Left lung (tissue), 4 donors: ENCODE measurements at regions not wholly inside any gene's neighbourhood (a gene's known extent, or its start where the extent isn't known, plus 50 kb on each side); places are given as distances from the start of the nearest gene placed in this dataset.

ENCODE experiments used
- ATAC-seq: fragments of 200-7000 bp; cut with Tn5 transposase; one replicate; pipeline ENCODE4 v1.9.1; 2020; ENCODE audit warnings: moderate library complexity
- DNase-seq, 4 donors: peaks; one replicate each; pipeline ENCODE4 v3.0.0-alpha.2; 2013 to 2020
- H3K27ac ChIP-seq, 2 donors: fragments of 200-600 bp; sonication (generic) in 1 of 2; one replicate each; pipeline versions ENCODE4 v1.5.0 to v1.8.0; 2020 to 2021
- H3K27me3 ChIP-seq, 2 donors: fragments of 200-600 bp; sonication (generic) in 1 of 2; one replicate each; pipeline versions ENCODE4 v1.5.0 to v1.8.0; 2020 to 2021
- H3K36me3 ChIP-seq, 2 donors: fragments of 200-600 bp; sonication (generic) in 1 of 2; one replicate each; pipeline versions ENCODE4 v1.5.0 to v1.8.0; 2020 to 2021
- H3K4me1 ChIP-seq, 2 donors: fragments of 200-600 bp; one replicate each; pipeline ENCODE4 v1.8.0; 2021
- H3K4me3 ChIP-seq, 2 donors: fragments of 200-600 bp; sonication (generic) in 1 of 2; one replicate each; pipeline versions ENCODE4 v1.5.0 to v1.8.0; 2020 to 2021; ENCODE audit warnings: mild to moderate bottlenecking in 1 of 2
- H3K9me3 ChIP-seq, 2 donors: fragments of 200-600 bp; sonication (generic) in 1 of 2; one replicate each; pipeline versions ENCODE4 v1.5.0 to v1.8.0; 2020 to 2021
- CTCF ChIP-seq, 2 donors: fragments of 200-600 bp; sonication (generic) in 1 of 2; IDR thresholded peaks; one replicate each; pipeline versions ENCODE4 v1.5.0 to v1.8.0; 2021; ENCODE audit warnings: antibody characterized with exemption in 2 of 2
- intact Hi-C, 2 donors: fragments of 100-400 bp; cut with DNase I; formaldehyde crosslinking; loops; one replicate each; pipeline versions ENCODE4 v1.11.2 to v1.14.2; 2022
- donor health status: DM: no; HTN: yes; CAD: no.
- donor health status: DM: no; HTN: no; CAD: no.

- Histone ChIP-seq H3K27me3 (no peaks in the 10 kb centered on the region), H3K27ac (no peak overlapping the region), H3K4me3 (no peak overlapping the region), H3K36me3 (no peaks in the 10 kb centered on the region), H3K4me1 (peaks cover 13 to 29% of the 10 kb centered on the region in 2 donors), H3K9me3 (no peaks in the 10 kb centered on the region)
- no peak for TF ChIP-seq CTCF (IDR thresholded peaks at IDR 0.05)
- intact Hi-C loops: no loop called here
- DNase-seq (no peak), ATAC-seq (no peak)
Measured at GRCh38 chr16:85512808-85513115, 100.4 kb upstream of the GSE1 start.

- no peaks in the 10 kb centered on the region for H3K36me3 ChIP-seq
- ATAC-seq: no peak
- intact Hi-C loops: no loop called here
Measured at GRCh38 chr16:85513180-85513579, 99.9 kb upstream of the GSE1 start.

GRCh38 chr16:85513649-85514048 is 99.5 kb upstream of the GSE1 start:
- Histone ChIP-seq H3K4me3 (no peak overlapping the region), H3K27ac (no peak overlapping the region), H3K4me1 (peaks cover 13 to 35% of the 10 kb centered on the region in 2 donors), H3K36me3 (no peaks in the 10 kb centered on the region), H3K9me3 (no peaks in the 10 kb centered on the region), H3K27me3 (no peaks in the 10 kb centered on the region)
- ATAC-seq (no peak), DNase-seq (peak in 1 of 4 donors; percentile 54)
- intact Hi-C loops: no loop called here
- TF ChIP-seq CTCF (IDR thresholded peaks at IDR 0.05): no peak

More at GRCh38 chr16:85513180-85513579, 99.9 kb upstream of the GSE1 start:
- Histone ChIP-seq H3K27ac (no peak overlapping the region), H3K4me1 (peaks cover 13 to 32% of the 10 kb centered on the region in 2 donors), H3K4me3 (no peak overlapping the region), H3K9me3 (no peaks in the 10 kb centered on the region), H3K27me3 (no peaks in the 10 kb centered on the region)
- no peak for TF ChIP-seq CTCF (IDR thresholded peaks at IDR 0.05)
- no peak for DNase-seq

- H3K36me3 ChIP-seq: no peaks in the 10 kb centered on the region
- peak in 3 of 4 donors; percentile 68 to 85 (median 85) for DNase-seq
- intact Hi-C loops: no loop called here
- H3K27me3 ChIP-seq: no peaks in the 10 kb centered on the region
- H3K9me3 ChIP-seq: no peaks in the 10 kb centered on the region
- no peak overlapping the region for H3K4me3 ChIP-seq
- H3K4me1 ChIP-seq: peaks cover 13 to 37% of the 10 kb centered on the region in 2 donors
- TF ChIP-seq CTCF (IDR thresholded peaks at IDR 0.05): no peak
- peak overlapping the region; percentile 73 to 85 for H3K27ac ChIP-seq
- ATAC-seq: no peak
Measured at GRCh38 chr16:85514295-85514597, 98.9 kb upstream of the GSE1 start.

- intact Hi-C loops: no loop called here
- H3K9me3 ChIP-seq: no peaks in the 10 kb centered on the region
- no peak overlapping the region for H3K4me3 ChIP-seq
- peak overlapping the region; percentile 73 to 85 for H3K27ac ChIP-seq
- H3K27me3 ChIP-seq: no peaks in the 10 kb centered on the region
- H3K4me1 ChIP-seq: peaks cover 13 to 37% of the 10 kb centered on the region in 2 donors
- DNase-seq (peak; percentile 68 to 86 (median 80)), ATAC-seq (peak; percentile 78)
- no peaks in the 10 kb centered on the region for H3K36me3 ChIP-seq
- no peak for TF ChIP-seq CTCF (IDR thresholded peaks at IDR 0.05)
Measured at GRCh38 chr16:85514598-85515318, 98.4 kb upstream of the GSE1 start.
